H1 (cell line): ENCODE measurements at regions not wholly inside any gene's neighbourhood (a gene's known extent, or its start where the extent isn't known, plus 50 kb on each side); places are given as distances from the start of the nearest gene placed in this dataset.

Experiments
- CTCF ChIA-PET: fragments of 300-600 bp; sonication (Branson Sonifier 250); formaldehyde crosslinking; loops from one replicate; lab custom pipeline; 2021; ENCODE audit not compliant: partially characterized antibody; lab: Charles Lee
- POLR2A ChIA-PET: fragments of 300-600 bp; sonication (Branson Sonifier 250); formaldehyde crosslinking; loops from one replicate; lab custom pipeline; 2021; ENCODE audit warnings: inconsistent platforms; ENCODE audit not compliant: partially characterized antibody; lab: Charles Lee
- DNase-seq, 2 experiments: peaks; one replicate each; pipeline versions ENCODE4 v3.0.0 to v3.0.0-alpha.2; 2010 to 2022; ENCODE audit warnings: low spot score in 2 of 2, low read depth in 1 of 2, mixed read lengths in 1 of 2
- FAIRE-seq: peaks from 2 replicates; lab custom pipeline; 2011; peaks lifted over from hg19 to GRCh38; lab: Jason Lieb, UNC
- H2AFZ ChIP-seq: 2 replicates; pipeline ENCODE4 v1.8.1; 2012; ENCODE audit warnings: low read length, inconsistent platforms
- H2AK5ac ChIP-seq: 2 replicates; pipeline ENCODE4 v1.6.1; 2013; ENCODE audit warnings: low read depth, low read length
- H2BK120ac ChIP-seq: replicated peaks from 2 replicates; pipeline ENCODE3; 2013; ENCODE audit warnings: low read depth, low read length, inconsistent platforms
- H2BK12ac ChIP-seq: 2 replicates; pipeline ENCODE4 v1.6.1; 2013; ENCODE audit warnings: low read depth, low read length
- H2BK15ac ChIP-seq: 2 replicates; pipeline ENCODE4 v1.6.1; 2013; ENCODE audit warnings: low read length
- H2BK20ac ChIP-seq: 2 replicates; pipeline ENCODE4 v1.6.1; 2013; ENCODE audit warnings: low read length
- H2BK5ac ChIP-seq: 2 replicates; pipeline ENCODE4 v1.6.1; 2013; ENCODE audit warnings: low read depth, low read length
- H3K14ac ChIP-seq: 2 replicates; pipeline ENCODE4 v1.6.1; 2013; ENCODE audit warnings: inconsistent platforms; ENCODE audit not compliant: insufficient read length
- H3K18ac ChIP-seq: 2 replicates; pipeline ENCODE4 v1.6.1; 2013; ENCODE audit warnings: low read length; ENCODE audit errors: extremely low read depth
- H3K23ac ChIP-seq: 2 replicates; pipeline ENCODE4 v1.6.1; 2013; ENCODE audit warnings: inconsistent platforms; ENCODE audit not compliant: insufficient read length
- H3K23me2 ChIP-seq: 2 replicates; pipeline ENCODE4 v1.6.1; 2013; ENCODE audit warnings: low read depth, low read length
- H3K27ac ChIP-seq: 2 replicates; pipeline ENCODE4 v1.6.1; 2011; ENCODE audit warnings: low read depth, low read length, inconsistent platforms
- H3K27me3 ChIP-seq, 4 experiments: replicated peaks in 1 of 4; 1 replicate in 1 of 4; 2 replicates in 3 of 4; pipeline versions ENCODE4 v1.6.1 to v1.8.1; 2011 to 2013; ENCODE audit warnings: low read length in 3 of 4, mild to moderate bottlenecking in 3 of 4, inconsistent platforms in 2 of 4, mixed read lengths in 2 of 4, moderate library complexity in 1 of 4; ENCODE audit not compliant: control insufficient read depth in 3 of 4, insufficient read depth in 3 of 4; ENCODE audit errors: extremely low read depth in 1 of 4
- H3K36me3 ChIP-seq, 4 experiments: 2 replicates each; pipeline versions ENCODE4 v1.6.1 to v1.8.1; 2011 to 2013; ENCODE audit warnings: mild to moderate bottlenecking in 4 of 4, low read length in 3 of 4, moderate library complexity in 2 of 4, control low read depth in 1 of 4, inconsistent platforms in 1 of 4; ENCODE audit not compliant: insufficient read depth in 4 of 4, control insufficient read depth in 2 of 4
- H3K4ac ChIP-seq: replicated peaks from 2 replicates; pipeline ENCODE3; 2013; ENCODE audit warnings: low read length, low read depth, mixed read lengths, inconsistent platforms; ENCODE audit not compliant: insufficient read length
- H3K4me1 ChIP-seq, 4 experiments: replicated peaks in 1 of 4; 1 replicate in 1 of 4; 2 replicates in 3 of 4; pipeline versions ENCODE4 v1.6.1 to v1.8.1; 2011 to 2013; ENCODE audit warnings: low read length in 3 of 4, inconsistent platforms in 2 of 4, mixed read lengths in 1 of 4; ENCODE audit not compliant: insufficient read depth in 4 of 4, control insufficient read depth in 3 of 4
- H3K4me2 ChIP-seq, 2 experiments: 2 replicates each; pipeline versions ENCODE4 v1.6.1 to v1.8.1; 2011 to 2013; ENCODE audit warnings: low read depth in 2 of 2, low read length in 2 of 2, control low read depth in 1 of 2, inconsistent platforms in 1 of 2, mild to moderate bottlenecking in 1 of 2; ENCODE audit not compliant: insufficient read depth in 1 of 2
- H3K4me3 ChIP-seq, 4 experiments: fragments of 200-600, 300-600 bp in 1 of 4; sonication (generic), shearing (Covaris generic), sonication (Bioruptor Twin) in 1 of 4; 2 replicates each; pipeline versions ENCODE4 v1.5.1 to v1.8.1; 2011 to 2016; ENCODE audit warnings: low read length in 4 of 4, low read depth in 3 of 4, control low read depth in 2 of 4, inconsistent platforms in 2 of 4, mild to moderate bottlenecking in 2 of 4, mixed read lengths in 1 of 4, moderate library complexity in 1 of 4; ENCODE audit not compliant: insufficient read depth in 2 of 4; ENCODE audit errors: extremely low read depth in 1 of 4
- H3K56ac ChIP-seq: replicated peaks from 2 replicates; pipeline ENCODE3; 2013; ENCODE audit warnings: low read depth, mild to moderate bottlenecking, mixed read lengths, low read length, inconsistent platforms; ENCODE audit not compliant: insufficient read length
- H3K79me1 ChIP-seq: 2 replicates; pipeline ENCODE4 v1.6.1; 2013; ENCODE audit warnings: low read depth, low read length, control low read depth
- H3K79me2 ChIP-seq, 2 experiments: 2 replicates each; pipeline versions ENCODE4 v1.6.1 to v1.8.1; 2012 to 2013; ENCODE audit warnings: low read length in 2 of 2, mild to moderate bottlenecking in 2 of 2, inconsistent platforms in 1 of 2; ENCODE audit not compliant: insufficient read depth in 2 of 2, control insufficient read depth in 1 of 2
- H3K9ac ChIP-seq, 4 experiments: replicated peaks in 1 of 4; 1 replicate in 1 of 4; 2 replicates in 3 of 4; pipeline versions ENCODE4 v1.6.1 to v1.8.1; 2011 to 2013; ENCODE audit warnings: low read depth in 3 of 4, low read length in 3 of 4, control low read depth in 2 of 4, mild to moderate bottlenecking in 2 of 4, moderate library complexity in 2 of 4, inconsistent platforms in 1 of 4; ENCODE audit errors: extremely low read depth in 1 of 4
- H3K9me3 ChIP-seq, 2 experiments: 2 replicates each; pipeline versions ENCODE4 v1.6.1 to v1.8.1; 2012 to 2013; ENCODE audit warnings: mild to moderate bottlenecking in 2 of 2, moderate library complexity in 2 of 2, control low read depth in 1 of 2, inconsistent platforms in 1 of 2, low read depth in 1 of 2, low read length in 1 of 2, mixed read lengths in 1 of 2; ENCODE audit not compliant: insufficient read depth in 2 of 2
- H4K20me1 ChIP-seq, 2 experiments: replicated peaks in 1 of 2; 2 replicates each; pipeline versions ENCODE3 to v1.8.1; 2011 to 2013; ENCODE audit warnings: inconsistent platforms in 2 of 2, low read length in 2 of 2, mild to moderate bottlenecking in 1 of 2; ENCODE audit not compliant: insufficient read depth in 2 of 2, control insufficient read depth in 1 of 2
- H4K5ac ChIP-seq: 2 replicates; pipeline ENCODE4 v1.6.1; 2013; ENCODE audit warnings: low read length, low read depth, mixed read lengths, inconsistent platforms; ENCODE audit not compliant: insufficient read length
- H4K8ac ChIP-seq: 2 replicates; pipeline ENCODE4 v1.8.0; 2013; ENCODE audit warnings: mild to moderate bottlenecking, moderate library complexity, low read length, inconsistent platforms; ENCODE audit not compliant: insufficient read depth; ENCODE audit errors: extremely low read depth
- H4K91ac ChIP-seq: replicated peaks from 2 replicates; pipeline ENCODE3; 2013; ENCODE audit warnings: low read length, mixed read lengths, inconsistent platforms; ENCODE audit not compliant: insufficient read length
- CBX5 ChIP-seq: fragments of 300-800, 300-1000 bp; sonication (generic); IDR thresholded peaks from 2 replicates; pipeline ENCODE4 v1.7.1; 2016; ENCODE audit warnings: antibody characterized with exemption, low read length, low read depth
- MAFK ChIP-seq: IDR thresholded peaks from 2 replicates; pipeline ENCODE4 v1.6.1; 2012; ENCODE audit warnings: low read depth, mild to moderate bottlenecking, improper control_type of control experiment, low read length
- POU5F1 ChIP-seq: IDR thresholded peaks from 2 replicates; pipeline ENCODE4 v1.6.1; 2011; ENCODE audit warnings: low read depth, mild to moderate bottlenecking, low read length, moderate library complexity
- YY1 ChIP-seq: IDR thresholded peaks from 2 replicates; pipeline ENCODE4 v1.6.1; 2011; ENCODE audit warnings: low read depth, mild to moderate bottlenecking, low read length
- WGBS, 2 experiments: shearing (Covaris generic) in 1 of 2; methylation state at CpG; one replicate each; pipeline versions ENCODE4 v1.1.6 to v1.1.7; 2013 to 2015; ENCODE audit warnings: low lambda C conversion rate in 2 of 2, mixed read lengths in 2 of 2, inconsistent platforms in 1 of 2, low coverage in 1 of 2, missing lambda C conversion rate in 1 of 2; ENCODE audit not compliant: insufficient replicate concordance in 2 of 2, insufficient coverage in 1 of 2, insufficient read length in 1 of 2; ENCODE audit errors: extremely low coverage in 1 of 2, missing lambda C conversion rate in 1 of 2; 5-methylcytosine and 5-hydroxymethylcytosine counted together

DNA sequence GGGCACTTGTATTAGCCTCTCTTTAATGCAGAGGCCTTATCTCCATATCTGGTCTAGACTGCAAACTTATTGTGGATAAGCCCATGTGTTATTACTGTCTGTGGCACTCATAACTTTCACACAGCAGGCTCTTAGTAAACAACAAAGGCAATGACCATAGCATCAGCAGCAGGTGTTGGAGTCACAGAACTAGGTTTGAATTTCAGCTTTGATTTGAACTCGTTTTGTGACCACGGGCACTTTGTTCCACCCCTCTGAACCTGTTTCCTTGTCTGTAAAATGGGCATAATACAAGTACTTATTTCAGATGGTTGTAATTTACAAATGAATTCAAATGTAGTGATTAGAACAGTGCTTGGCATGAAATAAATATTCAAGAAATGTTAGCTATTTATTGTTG, 121.8 kb upstream of the C1GALT1C1 start:
- no peak overlapping the region for H2BK15ac ChIP-seq
- no peak overlapping the region for H4K5ac ChIP-seq
- POLR2A ChIA-PET = no interaction called here
- H3K27ac ChIP-seq = no peak overlapping the region
- H3K56ac ChIP-seq = no peak overlapping the region
- no peak overlapping the region for H2AK5ac ChIP-seq
- peaks cover 0 to 3% (median under 1%) of the 10 kb centered on the region in 4 experiments; a peak in 1 of 7 replicates for H3K4me1 ChIP-seq
- H3K9me3 ChIP-seq = no peaks in the 10 kb centered on the region
- no peak overlapping the region for H3K18ac ChIP-seq
- H2BK20ac ChIP-seq = no peak overlapping the region
- no peak overlapping the region for H3K9ac ChIP-seq
- no peak overlapping the region for H2BK120ac ChIP-seq
- FAIRE-seq = no peak
- H4K20me1 ChIP-seq = no peaks in the 10 kb centered on the region
- H3K79me2 ChIP-seq = no peaks in the 10 kb centered on the region
- no peak overlapping the region for H3K23ac ChIP-seq
- no peak overlapping the region for H2BK12ac ChIP-seq
- H3K4ac ChIP-seq = no peak overlapping the region
- H3K4me3 ChIP-seq = no peak overlapping the region
- H2AFZ ChIP-seq = no peak overlapping the region
- CTCF ChIA-PET = interaction anchor here (0.6 to 1.6 kb wide), 2 partner anchors 12 to 691 kb away, joined by 3 to 4 read pairs; no protein-coding TSS in a partner anchor
- no peaks in the 10 kb centered on the region for H3K27me3 ChIP-seq
- H3K23me2 ChIP-seq = no peaks in the 10 kb centered on the region
- no peak for DNase-seq
- no peak overlapping the region for H3K4me2 ChIP-seq
- no peak overlapping the region for H3K14ac ChIP-seq
- H4K8ac ChIP-seq = no peak overlapping the region
- H3K79me1 ChIP-seq = no peaks in the 10 kb centered on the region
- H4K91ac ChIP-seq = no peak overlapping the region
- H2BK5ac ChIP-seq = no peak overlapping the region
- 92% methylated on average over 2 of the region's 2 CpGs; no CpG with 5 or more reads in 1 of the 2 experiments for WGBS, 2 experiments
- no peaks in the 10 kb centered on the region for H3K36me3 ChIP-seq
- TF ChIP-seq POU5F1 (no peak), CBX5 (no peak), YY1 (no peak), MAFK (no peak)
